NCI-H748 (cell line): ENCODE measurements at regions not wholly inside any gene's neighbourhood (a gene's known extent, or its start where the extent isn't known, plus 50 kb on each side); places are given as distances from the start of the nearest gene placed in this dataset.
A peak's percentile ranks its signal among the peaks of the same experiment; 100 is the strongest.

Experiments
- DNase-seq: peaks from one replicate; lab custom pipeline; 2025; ENCODE audit not compliant: unreplicated experiment; lab: John Stamatoyannopoulos, UW

- no peak for DNase-seq
Observed at GRCh38 chr12:14275111-14275510, 90.4 kb upstream of the ATF7IP start.

- no peak for DNase-seq
Observed at GRCh38 chr12:14275886-14276285, 89.6 kb upstream of the ATF7IP start.

DNA sequence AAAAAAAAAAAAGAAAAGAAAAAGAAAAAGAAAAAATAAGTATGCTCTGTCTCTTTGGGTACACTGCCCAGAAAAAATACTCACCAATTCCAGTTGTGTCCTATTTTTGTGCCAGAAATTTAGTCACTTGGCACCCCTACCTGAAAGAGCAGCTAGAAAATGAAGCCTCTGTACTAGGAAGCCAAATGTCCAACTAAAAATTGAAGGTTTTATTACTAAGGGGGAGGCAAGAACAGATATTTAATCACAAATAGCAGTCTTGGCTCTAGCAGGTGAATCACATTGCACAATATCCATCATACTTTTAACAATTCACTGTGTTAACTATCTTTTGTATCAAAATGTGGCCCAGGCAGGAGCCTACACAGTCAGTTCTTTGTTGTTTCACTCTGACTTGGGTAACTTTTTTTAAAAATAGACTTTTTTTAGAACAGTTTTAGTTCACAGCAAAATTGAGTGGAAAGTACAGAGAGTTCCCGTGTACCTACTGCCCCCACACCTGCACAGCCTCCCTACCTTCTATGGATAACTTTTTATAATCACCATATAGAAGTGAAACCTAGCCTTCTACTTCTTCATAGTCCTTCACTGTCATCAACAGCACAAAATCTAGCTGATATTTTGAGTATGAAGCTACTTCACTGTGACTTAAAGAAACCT, 87.1 kb upstream of the ATF7IP start:
- no peak for DNase-seq

DNA sequence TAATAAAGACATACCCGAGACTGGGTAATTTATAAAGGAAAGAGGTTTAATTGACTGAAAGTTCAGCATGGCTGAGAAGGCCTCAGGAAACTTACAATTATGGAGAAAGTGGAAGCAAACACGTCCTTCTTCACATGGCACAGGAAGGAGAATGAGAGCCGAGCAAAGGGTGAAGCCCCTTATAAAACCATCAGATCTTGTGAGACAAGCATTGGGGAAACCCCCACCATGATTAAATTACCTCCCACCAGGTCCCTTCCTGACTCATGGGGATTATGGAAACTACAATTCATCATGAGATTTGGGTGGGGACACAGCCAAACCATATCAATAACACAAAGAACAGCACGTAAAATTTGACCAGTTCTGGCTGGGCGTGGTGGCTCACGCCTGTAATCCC, 85.6 kb upstream of the ATF7IP start:
- no peak for DNase-seq

DNA sequence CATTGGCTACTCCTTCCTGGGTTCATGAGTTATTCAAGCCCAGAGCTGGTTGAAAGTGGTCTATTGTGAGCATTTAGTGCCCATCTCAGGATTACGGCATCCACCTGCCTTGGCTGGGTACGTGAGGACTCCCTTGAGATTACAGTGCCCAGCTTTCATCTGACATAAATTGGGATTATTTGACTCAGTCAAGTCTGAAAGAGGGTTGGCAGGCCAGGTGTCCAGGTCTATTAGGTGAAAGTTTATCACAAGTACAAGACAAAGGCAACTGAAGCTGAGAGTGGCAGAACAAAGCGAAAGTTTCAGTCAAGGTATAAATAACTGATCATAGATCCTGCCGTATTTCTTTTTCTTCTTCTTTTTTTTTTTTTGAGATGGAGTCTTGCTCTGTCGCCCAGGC, 84.6 kb upstream of the ATF7IP start:
- DNase-seq: no peak

GRCh38 chr12:14281539-14281938, 83.9 kb upstream of the ATF7IP start:
- no peak for DNase-seq

DNA sequence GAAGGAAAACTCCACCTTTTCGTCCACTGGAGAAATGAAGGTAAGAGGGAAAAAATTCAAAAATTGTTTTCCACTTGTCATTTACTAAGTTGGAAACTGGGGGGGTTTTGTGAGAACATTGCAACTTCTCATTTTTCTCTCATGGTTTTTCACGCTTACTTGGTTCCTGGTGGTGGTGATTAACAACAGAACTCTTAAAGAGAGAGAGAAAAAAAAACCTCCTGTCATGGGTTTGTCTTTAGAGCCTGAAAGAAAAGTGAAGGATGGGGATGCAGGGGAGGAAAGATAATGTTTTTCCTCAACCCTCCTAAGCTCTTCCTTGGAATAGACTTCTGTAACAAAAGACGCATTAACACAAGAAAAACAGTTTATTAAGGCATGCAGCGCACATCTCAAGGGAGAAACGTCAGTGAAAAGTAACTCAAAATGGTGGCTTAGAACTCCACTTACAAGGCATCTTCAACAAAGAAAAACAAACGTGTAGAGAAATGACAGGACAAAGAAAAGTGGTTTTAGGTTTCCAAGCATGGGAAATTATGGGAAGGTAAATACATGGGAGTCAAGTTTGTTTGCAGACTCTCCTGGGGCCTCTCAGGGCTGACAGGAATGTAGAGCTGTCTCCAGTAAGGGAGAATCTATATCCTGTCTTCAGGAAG, 81.9 kb upstream of the ATF7IP start:
- DNase-seq: peak; percentile 38

DNA sequence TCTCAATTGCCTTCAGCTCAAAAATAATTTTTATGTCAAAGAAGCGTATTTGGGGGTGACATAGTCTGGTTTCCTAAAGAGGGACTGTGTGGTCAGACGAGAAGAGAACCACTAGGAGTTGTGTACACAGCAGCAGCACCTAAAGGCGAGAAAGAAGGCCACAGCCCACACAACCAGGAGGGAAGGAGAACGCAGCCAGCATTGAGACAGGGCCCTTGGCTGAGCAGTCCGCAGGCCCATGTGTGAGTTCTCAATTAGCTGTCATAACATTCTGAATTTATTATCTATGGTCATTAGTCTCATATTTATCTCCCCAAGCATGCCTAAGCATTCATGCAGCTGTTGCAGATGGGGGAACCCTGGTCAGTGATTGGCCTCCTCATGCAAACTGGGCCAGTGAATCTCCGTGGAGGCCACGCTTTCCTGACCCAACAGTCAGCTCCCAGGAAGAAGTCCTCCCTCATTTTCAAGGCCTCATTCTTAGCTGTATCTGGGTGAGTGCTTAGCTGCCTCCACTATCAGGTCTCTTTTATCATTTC, 81.2 kb upstream of the ATF7IP start:
- no peak for DNase-seq

GRCh38 chr12:14289601-14290000, 75.9 kb upstream of the ATF7IP start:
- DNase-seq: no peak

- no peak for DNase-seq
Observed at GRCh38 chr12:14290951-14291350, 74.5 kb upstream of the ATF7IP start.

DNA sequence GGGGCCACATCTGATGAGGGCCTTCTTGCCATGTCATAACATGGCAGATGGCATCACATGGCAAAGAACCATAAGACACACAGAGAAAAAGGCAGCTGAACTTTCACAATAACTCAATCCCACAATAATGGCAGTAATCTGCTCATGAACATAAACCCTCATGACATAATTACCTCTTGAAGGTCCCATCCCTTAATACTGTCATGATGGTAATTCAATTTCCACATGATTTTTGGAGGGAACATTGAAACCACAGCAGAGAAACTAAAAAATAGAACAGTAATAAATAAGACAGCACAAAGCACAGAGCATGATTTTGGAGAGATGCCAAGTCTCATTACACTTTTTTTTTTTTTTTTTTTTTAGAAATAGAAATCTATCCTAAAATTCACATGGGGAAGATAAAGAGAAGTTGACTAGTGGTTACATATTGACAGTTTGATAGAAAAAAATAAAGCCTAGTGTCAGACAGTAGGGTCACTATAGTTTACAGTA, 61.8 kb upstream of the ATF7IP start:
- DNase-seq: no peak

GRCh38 chr12:14307004-14307403, 58.5 kb upstream of the ATF7IP start:
- DNase-seq: no peak

DNA sequence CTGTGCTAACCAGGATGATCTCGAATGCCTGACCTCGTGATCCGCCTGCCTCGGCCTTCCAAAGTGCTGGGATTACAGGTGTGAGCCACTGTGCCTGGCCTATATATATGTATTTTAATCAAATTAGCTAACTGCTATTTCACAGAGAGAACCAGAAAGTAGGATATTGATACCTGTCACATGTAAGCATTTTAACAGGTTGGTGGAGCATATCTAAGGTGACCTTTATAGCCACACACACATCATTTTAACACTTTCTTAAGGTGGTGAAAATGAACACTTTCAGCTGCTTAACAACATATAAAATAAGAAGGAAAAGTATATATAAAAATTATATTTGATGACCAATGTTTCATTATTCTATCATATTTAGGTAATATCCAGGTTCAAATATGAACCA, 57.0 kb upstream of the ATF7IP start:
- DNase-seq: no peak

GRCh38 chr12:14310866-14311265, 54.6 kb upstream of the ATF7IP start:
- DNase-seq: no peak

DNA sequence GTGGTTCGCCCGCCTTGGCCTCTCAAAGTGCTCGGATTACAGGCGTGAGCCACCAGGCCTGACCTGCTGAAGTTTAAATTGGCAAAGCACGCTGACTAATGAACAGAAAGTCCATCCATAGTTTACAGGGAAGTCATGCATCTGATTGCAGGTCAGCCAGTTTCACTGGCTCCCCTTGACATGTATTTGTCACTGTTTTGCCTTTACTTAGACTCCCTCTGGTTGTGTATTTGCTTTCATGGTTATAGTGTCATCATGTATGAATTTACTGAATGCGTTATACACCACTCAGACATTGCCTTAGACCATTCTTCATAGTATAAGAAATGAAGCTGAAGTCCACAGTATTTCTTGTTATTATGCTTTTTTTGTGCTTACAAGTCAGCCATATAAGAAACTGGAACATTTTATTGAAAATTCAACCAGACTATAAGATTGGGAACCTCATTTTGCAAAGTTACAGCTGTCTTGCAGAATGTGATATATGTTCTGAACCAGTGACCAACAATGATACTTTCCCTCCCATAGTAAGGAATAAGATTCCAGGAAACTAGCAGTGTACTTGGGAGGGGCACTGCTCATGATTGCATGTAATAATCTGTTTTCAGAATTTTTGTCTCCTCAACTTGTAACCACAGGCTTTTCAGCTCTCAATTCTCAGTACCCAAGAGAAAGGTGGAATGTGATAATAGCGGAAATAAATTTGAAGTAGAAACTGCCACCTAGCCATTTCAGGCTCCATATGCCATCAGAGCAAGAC, 51.9 kb upstream of the ATF7IP start:
- DNase-seq: no peak

GRCh38 chr12:14314801-14315200, 50.7 kb upstream of the ATF7IP start:
- no peak for DNase-seq

GRCh38 chr12:14315501-14315900, 50.0 kb upstream of the ATF7IP start:
- DNase-seq: no peak
